ENCODE measurements at regions not wholly inside any gene's neighbourhood (a gene's known extent, or its start where the extent isn't known, plus 50 kb on each side); places are given as distances from the start of the nearest gene placed in this dataset.

DNA sequence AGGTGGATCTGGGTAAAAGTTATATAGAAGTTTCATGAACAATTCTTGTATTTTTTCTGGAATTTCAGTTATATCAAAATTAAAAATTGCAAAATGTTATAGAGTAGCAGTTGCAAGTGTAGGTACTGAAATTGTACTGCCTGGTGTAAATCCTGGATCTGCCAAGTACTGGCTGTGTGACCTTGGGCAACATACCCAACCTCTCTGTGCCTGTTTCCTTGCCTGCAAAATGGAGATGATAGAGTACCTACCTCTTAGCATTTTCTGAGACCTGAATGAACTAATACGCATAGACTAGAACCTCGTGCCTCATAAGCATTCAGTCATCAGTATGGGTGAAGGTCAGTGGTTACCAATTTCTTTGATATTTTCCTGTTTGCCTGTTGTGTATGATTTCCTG, 290.0 kb upstream of the KAZN start:
- no peak for DNase-seq (ENCODE audit: extremely low spot score)
- Histone ChIP-seq H3K4me3 (no peak overlapping the region), H3K36me3 (no peaks in the 10 kb centered on the region), H3K4me1 (peaks cover 7 to 32% (median 30%) of the 10 kb centered on the region in 4 donors), H3K27me3 (no peaks in the 10 kb centered on the region), H3K9me3 (peaks cover 0 to 6% (median 2%) of the 10 kb centered on the region in 4 donors), H3K27ac (replicated peaks in 1 of 4) (no peak overlapping the region)
- intact Hi-C loops (cut with DNase I): no loop called here
- TF ChIP-seq POLR2AphosphoS5 (IDR thresholded peaks at IDR 0.05): no peak
- no peak for TF ChIP-seq POLR2A (IDR thresholded peaks at IDR 0.05; ENCODE audit: low read depth)
- TF ChIP-seq, protein P1, sequence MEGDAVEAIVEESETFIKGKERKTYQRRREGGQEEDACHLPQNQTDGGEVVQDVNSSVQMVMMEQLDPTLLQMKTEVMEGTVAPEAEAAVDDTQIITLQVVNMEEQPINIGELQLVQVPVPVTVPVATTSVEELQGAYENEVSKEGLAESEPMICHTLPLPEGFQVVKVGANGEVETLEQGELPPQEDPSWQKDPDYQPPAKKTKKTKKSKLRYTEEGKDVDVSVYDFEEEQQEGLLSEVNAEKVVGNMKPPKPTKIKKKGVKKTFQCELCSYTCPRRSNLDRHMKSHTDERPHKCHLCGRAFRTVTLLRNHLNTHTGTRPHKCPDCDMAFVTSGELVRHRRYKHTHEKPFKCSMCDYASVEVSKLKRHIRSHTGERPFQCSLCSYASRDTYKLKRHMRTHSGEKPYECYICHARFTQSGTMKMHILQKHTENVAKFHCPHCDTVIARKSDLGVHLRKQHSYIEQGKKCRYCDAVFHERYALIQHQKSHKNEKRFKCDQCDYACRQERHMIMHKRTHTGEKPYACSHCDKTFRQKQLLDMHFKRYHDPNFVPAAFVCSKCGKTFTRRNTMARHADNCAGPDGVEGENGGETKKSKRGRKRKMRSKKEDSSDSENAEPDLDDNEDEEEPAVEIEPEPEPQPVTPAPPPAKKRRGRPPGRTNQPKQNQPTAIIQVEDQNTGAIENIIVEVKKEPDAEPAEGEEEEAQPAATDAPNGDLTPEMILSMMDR (IDR thresholded peaks at IDR 0.05): no peak
- no peak for TF ChIP-seq EP300 (IDR thresholded peaks at IDR 0.05)
- WGBS: 100% methylated on average over 2 of the region's 2 CpGs

DNA sequence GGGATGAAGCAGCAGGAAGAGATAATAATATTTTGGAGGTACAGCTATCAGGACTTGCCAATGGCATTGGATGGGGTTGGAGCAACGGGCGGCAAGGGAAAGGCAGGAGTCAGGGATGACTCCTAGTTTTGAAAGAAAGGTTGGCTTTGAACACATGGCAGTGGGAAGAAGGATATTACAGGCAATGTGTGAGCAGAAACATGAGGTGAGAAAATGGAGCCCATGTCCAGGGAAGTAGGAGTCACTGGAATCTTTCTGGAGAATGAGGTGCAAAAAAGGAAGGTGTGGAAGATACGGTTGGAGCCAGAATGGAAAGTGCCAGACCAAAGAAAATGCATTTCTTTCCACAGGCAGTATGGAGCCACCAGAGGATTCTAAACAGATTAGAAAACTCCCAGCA, 288.5 kb upstream of the KAZN start:
- Histone ChIP-seq H3K36me3 (no peaks in the 10 kb centered on the region), H3K27ac (replicated peaks in 1 of 4) (no peak overlapping the region), H3K27me3 (no peaks in the 10 kb centered on the region), H3K4me1 (peaks cover 7 to 18% (median 16%) of the 10 kb centered on the region in 4 donors), H3K9me3 (peaks cover 0 to 6% (median 2%) of the 10 kb centered on the region in 4 donors), H3K4me3 (no peak overlapping the region)
- peak; percentile 31 for DNase-seq (ENCODE audit: extremely low spot score)
- intact Hi-C loops (cut with DNase I): no loop called here
- 90% methylated on average over 3 of the region's 3 CpGs for WGBS
- TF ChIP-seq POLR2A (IDR thresholded peaks at IDR 0.05; ENCODE audit: low read depth) (no peak), EP300 (IDR thresholded peaks at IDR 0.05) (no peak), POLR2AphosphoS5 (IDR thresholded peaks at IDR 0.05) (no peak)
- TF ChIP-seq, protein P1 (IDR thresholded peaks at IDR 0.05): no peak

DNA sequence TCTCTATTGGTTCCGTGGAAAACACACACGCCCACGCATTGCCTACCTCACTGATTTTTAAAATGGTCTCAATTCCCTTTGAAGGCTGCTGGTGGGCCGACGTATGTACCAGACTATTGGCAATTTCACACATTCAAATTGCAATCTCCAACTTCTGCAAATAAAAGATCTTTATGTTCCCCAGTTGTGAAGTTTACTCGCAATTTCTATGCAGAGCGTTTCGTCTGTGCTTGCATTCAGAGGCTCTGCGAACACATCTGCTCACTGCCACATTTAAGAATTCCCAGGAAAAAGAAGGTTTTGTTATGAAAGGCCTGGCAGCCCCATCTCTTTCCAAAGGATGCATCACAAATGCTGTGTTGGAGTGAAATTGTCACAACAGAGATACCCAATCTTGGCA, 288.0 kb upstream of the KAZN start:
- DNase-seq (ENCODE audit: extremely low spot score): peak; percentile 68
- H3K27ac ChIP-seq (replicated peaks in 1 of 4): no peak overlapping the region
- intact Hi-C loops (cut with DNase I): no loop called here
- no peaks in the 10 kb centered on the region for H3K27me3 ChIP-seq
- H3K36me3 ChIP-seq: no peaks in the 10 kb centered on the region
- peaks cover 0 to 6% (median 2%) of the 10 kb centered on the region in 4 donors for H3K9me3 ChIP-seq
- TF ChIP-seq EP300 (IDR thresholded peaks at IDR 0.05): no peak
- TF ChIP-seq, protein P1 (IDR thresholded peaks at IDR 0.05): no peak
- no peak for TF ChIP-seq POLR2A (IDR thresholded peaks at IDR 0.05; ENCODE audit: low read depth)
- TF ChIP-seq POLR2AphosphoS5 (IDR thresholded peaks at IDR 0.05): no peak
- no peak overlapping the region for H3K4me3 ChIP-seq
- 95% methylated on average over 9 of the region's 9 CpGs for WGBS
- peaks cover 2 to 13% (median 11%) of the 10 kb centered on the region in 4 donors for H3K4me1 ChIP-seq

DNA sequence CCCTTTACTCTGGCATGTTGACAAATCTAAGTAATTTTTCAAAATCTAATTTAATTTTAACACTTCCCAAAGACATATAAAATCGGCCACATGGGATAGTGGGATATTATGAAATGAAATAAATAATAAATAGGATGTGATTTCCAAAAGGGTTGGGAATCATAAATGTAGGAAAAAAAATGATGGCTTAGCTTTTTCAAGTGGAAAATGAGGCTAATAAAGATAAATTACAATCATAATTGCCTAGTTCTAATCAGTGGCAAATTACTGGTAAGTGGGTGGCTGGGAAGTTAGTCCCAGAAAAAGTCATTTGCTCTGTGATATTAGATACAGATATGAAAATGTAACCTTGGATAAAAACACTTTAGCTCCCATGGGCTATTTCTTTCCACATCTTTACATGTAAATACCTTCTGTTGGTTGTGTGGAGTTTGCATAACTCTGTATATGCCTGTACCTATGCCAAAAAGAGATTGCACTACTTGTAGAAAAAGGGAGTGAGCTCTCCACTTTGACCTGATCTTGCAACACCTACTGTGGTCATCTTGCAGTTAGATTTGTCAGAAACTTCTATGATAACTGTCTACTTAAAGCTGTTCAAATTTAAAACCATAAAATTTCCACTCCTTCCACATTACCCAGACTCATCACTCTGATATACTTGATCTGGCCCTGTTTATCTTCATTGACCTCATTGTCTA, 284.6 kb upstream of the KAZN start:
- Histone ChIP-seq H3K27me3 (no peaks in the 10 kb centered on the region), H3K9me3 (peaks cover 0 to 6% (median 2%) of the 10 kb centered on the region in 4 donors), H3K36me3 (no peaks in the 10 kb centered on the region), H3K4me1 (no peaks in the 10 kb centered on the region), H3K27ac (replicated peaks in 1 of 4) (no peak overlapping the region), H3K4me3 (no peak overlapping the region)
- intact Hi-C loops (cut with DNase I): no loop called here
- no peak for DNase-seq (ENCODE audit: extremely low spot score)
- TF ChIP-seq POLR2A (IDR thresholded peaks at IDR 0.05; ENCODE audit: low read depth): no peak
- TF ChIP-seq, protein P1 (IDR thresholded peaks at IDR 0.05): no peak
- no peak for TF ChIP-seq EP300 (IDR thresholded peaks at IDR 0.05)
- TF ChIP-seq POLR2AphosphoS5 (IDR thresholded peaks at IDR 0.05): no peak
- 92% methylated on average over 1 of the region's 1 CpG for WGBS

DNA sequence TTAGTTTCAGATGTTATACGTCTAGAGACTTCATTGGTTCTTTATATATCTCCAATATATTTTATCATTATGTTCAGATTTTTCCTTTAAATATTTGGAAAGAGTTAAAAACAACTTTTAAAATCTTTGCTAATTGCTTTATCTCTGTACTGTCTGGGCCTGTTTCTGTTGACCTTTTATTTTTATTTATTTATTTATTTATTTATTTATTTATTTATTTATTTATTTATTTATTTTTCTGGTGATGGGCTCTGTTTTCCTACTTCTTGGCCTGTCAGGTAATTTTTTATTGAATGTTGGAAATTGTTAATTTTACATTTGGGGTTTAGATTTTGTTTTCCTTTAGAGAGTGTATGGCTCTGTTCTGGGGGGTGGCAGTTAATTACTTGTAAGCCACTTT, 279.7 kb upstream of the KAZN start:
- WGBS: 78% methylated on average over 1 of the region's 1 CpG
- H3K27me3 ChIP-seq: no peaks in the 10 kb centered on the region
- H3K4me3 ChIP-seq: no peak overlapping the region
- TF ChIP-seq POLR2AphosphoS5 (IDR thresholded peaks at IDR 0.05): no peak
- TF ChIP-seq, protein P1 (IDR thresholded peaks at IDR 0.05): no peak
- no peak for TF ChIP-seq EP300 (IDR thresholded peaks at IDR 0.05)
- TF ChIP-seq POLR2A (IDR thresholded peaks at IDR 0.05; ENCODE audit: low read depth): no peak
- no peaks in the 10 kb centered on the region for H3K9me3 ChIP-seq
- DNase-seq (ENCODE audit: extremely low spot score): no peak
- no peaks in the 10 kb centered on the region for H3K4me1 ChIP-seq
- no peaks in the 10 kb centered on the region for H3K36me3 ChIP-seq
- no peak overlapping the region for H3K27ac ChIP-seq (replicated peaks in 1 of 4)
- intact Hi-C loops (cut with DNase I): no loop called here
